ENCODE measurements at regions not wholly inside any gene's neighbourhood (a gene's known extent, or its start where the extent isn't known, plus 50 kb on each side); places are given as distances from the start of the nearest gene placed in this dataset.

DNA sequence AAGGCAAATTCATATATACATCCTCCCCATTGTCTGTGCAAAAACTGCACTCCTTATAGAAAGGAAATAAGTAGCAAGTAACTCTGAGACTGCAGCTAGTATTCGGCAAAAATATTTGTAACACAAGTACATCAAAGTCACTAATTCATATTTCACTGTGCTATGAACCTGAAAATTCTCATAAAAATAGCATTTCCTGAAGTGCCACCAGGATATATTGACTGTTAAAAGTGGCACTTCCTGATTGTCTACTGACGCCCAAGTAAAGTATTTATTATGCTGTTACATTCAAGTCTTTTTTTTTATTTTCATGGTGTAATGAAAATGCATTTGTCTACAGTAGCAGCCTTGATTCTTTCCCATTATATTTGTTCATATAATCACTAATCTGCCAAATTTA, 673.8 kb downstream of the PTPRC start:
- no peak for DNase-seq (ENCODE audit: low read depth in 2 of 2)

GRCh38 chr1:199313444-199313843, 674.6 kb downstream of the PTPRC start:
- no peak for DNase-seq (ENCODE audit: low read depth in 2 of 2)

DNA sequence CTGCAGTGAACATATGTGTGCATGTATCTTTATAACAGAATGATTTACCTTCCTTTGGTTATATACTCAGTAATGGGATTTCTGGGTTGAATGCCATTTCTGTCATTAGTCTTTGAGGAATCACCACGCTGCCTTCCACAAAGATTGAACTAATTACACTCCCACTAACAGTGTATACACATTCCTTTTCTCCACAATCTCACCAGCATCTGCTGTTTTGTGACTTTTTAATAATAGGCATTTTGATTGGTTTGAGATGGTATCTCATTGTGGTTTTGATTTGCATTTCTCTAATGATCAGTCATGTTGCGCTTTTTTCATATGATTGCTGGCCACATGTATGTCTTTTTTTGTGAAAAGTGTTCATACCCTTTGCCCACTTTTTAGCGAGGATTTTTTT, 680.5 kb downstream of the PTPRC start:
- no peak for DNase-seq (ENCODE audit: low read depth in 2 of 2)

- DNase-seq (ENCODE audit: low read depth in 2 of 2), result no peak
Observed at GRCh38 chr1:199322278-199322677, 683.4 kb downstream of the PTPRC start.

GRCh38 chr1:199333180-199333579, 694.3 kb upstream of the NR5A2 start:
- DNase-seq (ENCODE audit: low read depth in 2 of 2), result no peak

GRCh38 chr1:199335496-199335895, 692.0 kb upstream of the NR5A2 start:
- DNase-seq (ENCODE audit: low read depth in 2 of 2), result no peak

DNA sequence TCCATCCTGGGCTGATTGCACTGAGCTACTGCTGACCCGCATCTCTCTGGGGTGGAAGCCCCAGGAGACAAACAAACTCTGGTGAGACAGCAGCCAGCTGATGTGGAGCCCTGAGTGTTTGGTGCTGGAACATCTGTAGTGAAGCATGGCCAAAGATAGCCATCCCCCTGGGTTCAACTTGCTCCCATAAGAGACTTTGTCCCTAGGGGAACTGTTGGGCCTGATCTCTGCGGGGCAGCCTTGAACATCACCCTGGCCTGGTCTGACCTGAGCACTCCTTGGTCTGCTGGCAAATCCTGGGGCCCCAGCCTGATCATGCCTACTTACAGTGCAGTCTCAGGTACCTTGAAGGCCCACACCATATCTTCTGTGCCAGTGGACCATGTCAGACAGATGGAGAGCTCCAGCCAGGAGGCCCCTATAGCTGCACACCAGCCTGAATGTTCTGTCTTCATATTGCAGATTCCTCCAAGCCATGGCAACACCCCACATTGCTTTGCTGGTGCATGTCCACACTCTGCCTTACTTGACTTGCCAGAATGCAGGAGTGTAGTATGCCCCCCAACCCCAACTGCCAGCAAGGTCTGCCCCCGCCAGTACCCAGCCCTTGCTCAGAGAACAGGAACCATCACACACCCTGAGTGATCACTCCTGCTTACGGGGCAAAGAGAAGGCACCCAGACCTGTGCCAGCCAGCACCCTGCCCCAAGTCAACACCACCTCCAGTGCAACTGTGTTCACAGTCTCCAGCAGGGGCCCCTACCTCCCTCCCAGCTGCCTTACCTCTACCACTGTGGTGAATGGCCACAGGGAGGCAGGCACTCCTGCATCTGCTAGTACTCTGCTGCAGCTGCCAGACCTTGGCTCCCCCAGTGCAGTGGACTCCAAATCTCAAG, 690.5 kb upstream of the NR5A2 start:
- no peak for DNase-seq (ENCODE audit: low read depth in 2 of 2)

GRCh38 chr1:199338760-199339159, 688.8 kb upstream of the NR5A2 start:
- DNase-seq (ENCODE audit: low read depth in 2 of 2), result no peak

GRCh38 chr1:199352351-199352750, 675.2 kb upstream of the NR5A2 start:
- no peak for DNase-seq (ENCODE audit: low read depth in 2 of 2)

GRCh38 chr1:199353906-199354305, 673.6 kb upstream of the NR5A2 start:
- DNase-seq (ENCODE audit: low read depth in 2 of 2), result no peak

GRCh38 chr1:199356561-199356960, 670.9 kb upstream of the NR5A2 start:
- no peak for DNase-seq (ENCODE audit: low read depth in 2 of 2)

DNA sequence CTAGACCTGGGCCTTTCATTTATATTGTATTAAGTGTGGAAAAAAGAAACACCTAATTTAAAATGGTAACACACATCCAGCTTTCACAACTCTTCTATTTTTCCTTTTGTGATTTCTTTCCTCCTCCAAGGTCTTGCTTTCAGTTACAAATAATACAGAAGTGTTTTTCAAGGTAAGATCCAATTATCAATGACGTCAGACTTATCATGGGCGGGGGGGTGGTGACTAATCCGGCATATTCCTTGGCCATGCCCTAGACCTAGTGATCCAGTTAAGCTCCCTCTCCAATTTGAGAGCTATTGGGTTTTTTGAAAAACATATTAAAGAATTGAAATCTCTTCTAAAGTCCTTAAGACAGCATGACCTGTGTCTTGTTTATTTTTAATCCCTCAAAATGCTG, 669.9 kb upstream of the NR5A2 start:
- no peak for DNase-seq (ENCODE audit: low read depth in 2 of 2)

- DNase-seq (ENCODE audit: low read depth in 2 of 2), result no peak
Observed at GRCh38 chr1:199362996-199363395, 664.5 kb upstream of the NR5A2 start.

DNA sequence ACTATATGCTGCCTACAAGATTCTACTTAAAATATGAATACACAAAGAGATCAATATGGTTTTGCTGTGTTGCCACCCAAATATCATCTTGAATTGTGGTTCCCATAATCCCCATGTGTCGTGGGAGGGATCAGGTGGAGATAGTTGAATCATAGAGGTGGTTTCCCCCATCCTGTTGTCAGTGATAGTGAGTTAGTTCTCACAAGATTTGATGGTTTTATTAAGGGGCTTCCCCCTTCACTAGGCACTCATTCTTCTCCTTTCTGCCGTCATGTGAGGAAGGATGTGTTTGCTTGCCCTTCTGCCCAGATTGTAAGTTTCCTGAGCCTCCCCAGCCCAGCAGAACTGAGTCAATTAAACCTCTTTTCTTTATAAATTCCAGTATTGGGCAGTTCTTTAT, 654.4 kb upstream of the NR5A2 start:
- DNase-seq (ENCODE audit: low read depth in 2 of 2), result no peak

- DNase-seq (ENCODE audit: low read depth in 2 of 2), result no peak
Observed at GRCh38 chr1:199377211-199377610, 650.3 kb upstream of the NR5A2 start.

DNA sequence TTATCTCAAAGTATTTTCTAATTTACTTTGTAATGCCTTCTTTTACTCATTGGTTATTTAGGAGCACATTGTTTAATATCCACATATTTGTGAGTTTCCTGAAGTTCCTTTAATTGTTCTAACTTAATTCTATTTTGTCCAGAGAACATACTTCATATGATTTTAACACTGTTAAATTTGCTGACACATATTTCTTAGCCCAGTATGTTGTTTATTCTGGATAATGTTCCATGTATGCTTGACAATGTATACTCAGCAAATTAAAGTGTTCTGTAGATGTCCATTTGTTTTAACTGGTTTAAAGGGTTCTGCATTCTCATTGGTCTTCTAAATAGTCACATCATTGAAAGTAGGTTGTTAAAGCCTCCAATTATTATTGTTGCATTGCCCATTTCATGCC, 643.7 kb upstream of the NR5A2 start:
- no peak for DNase-seq (ENCODE audit: low read depth in 2 of 2)

DNA sequence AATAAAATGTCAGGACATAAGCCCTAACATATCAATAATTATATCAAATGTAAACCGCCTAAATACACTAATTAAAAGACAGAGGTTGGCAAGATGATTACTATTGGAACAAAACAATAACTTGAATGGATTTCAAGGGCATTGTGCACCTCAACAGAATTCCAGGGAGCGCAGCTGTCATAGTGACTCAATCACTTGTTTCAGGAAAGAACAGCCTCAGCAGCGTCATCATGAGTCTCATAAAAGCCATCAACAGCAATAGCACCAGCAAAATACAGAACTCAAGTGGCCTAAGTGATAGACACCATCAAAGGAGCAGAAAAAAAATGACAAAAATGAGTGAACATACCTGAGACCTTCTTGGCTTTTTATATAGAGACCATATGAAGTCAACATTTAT, 632.7 kb upstream of the NR5A2 start:
- DNase-seq (ENCODE audit: low read depth in 2 of 2), result no peak

GRCh38 chr1:199396456-199396855, 631.1 kb upstream of the NR5A2 start:
- no peak for DNase-seq (ENCODE audit: low read depth in 2 of 2)

DNA sequence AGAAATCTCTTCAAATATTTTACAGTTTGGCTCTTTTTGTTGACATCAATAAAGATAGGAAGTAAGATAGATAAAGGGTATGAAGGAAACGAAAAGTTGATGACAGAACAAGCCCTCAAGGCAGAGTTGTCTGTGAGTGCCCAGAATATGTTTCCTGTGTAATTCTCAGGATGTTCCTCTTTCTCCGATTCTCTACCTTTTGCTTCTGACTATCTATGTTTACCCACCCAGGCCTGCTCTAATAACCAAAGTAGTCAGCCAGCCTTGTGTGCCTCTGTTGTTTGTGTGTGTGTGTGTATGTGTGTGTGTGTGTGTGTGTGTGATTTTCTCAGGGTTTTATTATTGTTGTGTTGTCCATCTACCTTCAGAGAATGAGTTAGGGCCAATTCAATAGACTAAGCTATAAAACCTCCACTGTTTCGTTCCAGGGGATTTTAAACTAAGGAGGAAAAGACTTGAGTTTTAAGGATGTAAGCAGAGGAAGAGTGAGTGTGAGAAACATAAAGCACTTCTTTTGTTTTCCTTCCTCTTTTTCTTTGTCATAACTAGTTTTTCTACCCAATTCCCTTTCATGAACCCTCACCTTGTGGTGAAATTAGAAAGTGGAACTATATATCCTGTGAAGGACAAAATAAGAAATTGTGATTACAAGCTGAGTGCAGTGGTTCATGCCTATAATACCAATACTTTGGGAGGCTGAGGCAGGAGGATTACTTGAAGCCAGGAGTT, 627.4 kb upstream of the NR5A2 start:
- no peak for DNase-seq (ENCODE audit: low read depth in 2 of 2)

- no peak for DNase-seq (ENCODE audit: low read depth in 2 of 2)
Observed at GRCh38 chr1:199403531-199404116, 623.9 kb upstream of the NR5A2 start.

DNA sequence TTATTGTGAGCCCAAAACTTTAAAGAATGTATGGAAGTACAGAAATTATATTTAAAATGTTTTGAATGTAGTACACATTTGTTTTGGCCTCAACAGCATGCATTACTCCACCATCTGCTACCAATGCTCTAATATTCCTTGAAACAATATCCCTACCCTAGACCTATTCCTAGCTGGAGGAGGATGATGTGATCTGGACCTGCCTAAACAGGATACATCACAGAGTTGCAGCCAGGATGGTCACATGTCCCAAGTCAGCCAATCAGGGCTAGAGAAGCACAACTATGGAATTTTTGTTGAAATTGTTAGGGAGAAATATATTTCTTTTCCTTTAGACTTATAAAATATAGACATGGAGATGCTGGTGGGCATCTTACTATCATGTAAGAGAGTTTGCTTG, 623.3 kb upstream of the NR5A2 start:
- DNase-seq (ENCODE audit: low read depth in 2 of 2), result no peak

GRCh38 chr1:199404976-199405375, 622.5 kb upstream of the NR5A2 start:
- DNase-seq (ENCODE audit: low read depth in 2 of 2), result no peak
